GM12878 (cell line): ENCODE measurements at regions not wholly inside any gene's neighbourhood (a gene's known extent, or its start where the extent isn't known, plus 50 kb on each side); places are given as distances from the start of the nearest gene placed in this dataset.

Source experiments
- ATAC-seq: fragments of 200-7000 bp; cut with Tn5 transposase; 3 replicates; pipeline ENCODE4 v1.9.1; 2020; ENCODE audit warnings: mild to moderate bottlenecking, moderate library complexity
- BruUV-seq: library from RNA; stranded (reverse); fragments of 400-500 nt; replicated peaks from 2 replicates; lab custom pipeline; 2021; lab: Mats Ljungman, UMichigan
- CTCF ChIA-PET: fragments of 300-600 bp; sonication (Branson Sonifier 250); formaldehyde crosslinking; extraction: SDS; loops from one replicate; lab custom pipeline; 2021; ENCODE audit warnings: inconsistent platforms; lab: Yijun Ruan, JAX
- POLR2A ChIA-PET: fragments of 350-600 bp; formaldehyde crosslinking; extraction: SDS; loops from one replicate; lab custom pipeline; 2021; ENCODE audit warnings: inconsistent platforms; lab: Charles Lee
- RAD21 ChIA-PET: fragments of 300-600 bp; sonication (Branson Sonifier 250); formaldehyde crosslinking; loops from one replicate; lab custom pipeline; 2023; ENCODE audit warnings: antibody characterized with exemption; ENCODE audit not compliant: unreplicated experiment; lab: Charles Lee
- SMC1A ChIA-PET: fragments of 300-600 bp; sonication (Branson Sonifier 250); formaldehyde crosslinking; loops from one replicate; lab custom pipeline; 2023; ENCODE audit not compliant: unreplicated experiment, uncharacterized antibody; lab: Charles Lee
- DNase-seq: peaks from one replicate; pipeline ENCODE4 v3.0.0-alpha.2; 2011; ENCODE audit warnings: low read depth, low spot score
- FAIRE-seq: peaks from 3 replicates; lab custom pipeline; 2011; peaks lifted over from hg19 to GRCh38; lab: Jason Lieb, UNC
- H2AFZ ChIP-seq: 2 replicates; pipeline ENCODE4 v1.6.0; 2011; ENCODE audit warnings: low read depth, low read length, control low read depth; ENCODE audit not compliant: control insufficient read depth
- H3K27ac ChIP-seq: 2 replicates; pipeline ENCODE4 v1.5.1; 2011; ENCODE audit warnings: control low read depth; ENCODE audit not compliant: control insufficient read depth, insufficient read depth
- H3K27me3 ChIP-seq, 2 experiments: replicated peaks in 1 of 2; 2 replicates each; pipeline versions ENCODE4 v1.6.0 to v1.6.1; 2011; ENCODE audit warnings: low read length in 1 of 2; ENCODE audit not compliant: control insufficient read depth in 2 of 2, insufficient read depth in 2 of 2
- H3K36me3 ChIP-seq, 2 experiments: 2 replicates each; pipeline ENCODE4 v1.5.1; 2011; ENCODE audit warnings: low read length in 1 of 2; ENCODE audit not compliant: control insufficient read depth in 2 of 2, insufficient read depth in 2 of 2
- H3K4me1 ChIP-seq: 2 replicates; pipeline ENCODE4 v1.6.1; 2011; ENCODE audit warnings: mild to moderate bottlenecking, low read length, moderate library complexity, mixed read lengths; ENCODE audit not compliant: control insufficient read depth, insufficient read depth
- H3K4me2 ChIP-seq: 2 replicates; pipeline ENCODE4 v1.6.0; 2011; ENCODE audit warnings: control low read depth; ENCODE audit not compliant: control insufficient read depth, insufficient read depth
- H3K4me3 ChIP-seq: fragments of 200-600 bp; sonication (generic); 2 replicates; pipeline ENCODE4 v1.5.1; 2016
- H3K79me2 ChIP-seq: 2 replicates; pipeline ENCODE4 v1.6.0; 2011; ENCODE audit warnings: low read length; ENCODE audit not compliant: control insufficient read depth, insufficient read depth
- H3K9ac ChIP-seq: 2 replicates; pipeline ENCODE4 v1.8.0; 2011; ENCODE audit warnings: low read length, control low read depth, mixed read lengths; ENCODE audit not compliant: control insufficient read depth, insufficient read depth
- H3K9me3 ChIP-seq: replicated peaks from 3 replicates; pipeline ENCODE4 v1.5.1; 2011; ENCODE audit warnings: mild to moderate bottlenecking, low read length; ENCODE audit not compliant: control insufficient read depth, insufficient read depth
- H4K20me1 ChIP-seq: 2 replicates; pipeline ENCODE4 v1.6.0; 2011; ENCODE audit not compliant: control insufficient read depth, insufficient read depth
- BRCA1 ChIP-seq: IDR thresholded peaks from 2 replicates; pipeline ENCODE4 v1.6.1; 2011; ENCODE audit warnings: low read depth, low read length, improper control_type of control experiment
- CBX3 ChIP-seq: fragments of 200-600 bp; sonication (generic); IDR thresholded peaks from 2 replicates; pipeline ENCODE4 v1.6.1; 2016; ENCODE audit warnings: low read depth, borderline replicate concordance
- DPF2 ChIP-seq: fragments of 450-650 bp; IDR thresholded peaks from 2 replicates; pipeline ENCODE4 v1.6.1; 2017; ENCODE audit warnings: mild to moderate bottlenecking
- FOS ChIP-seq: IDR thresholded peaks from 3 replicates; pipeline ENCODE4 v1.6.1; 2011; ENCODE audit warnings: borderline replicate concordance; ENCODE audit not compliant: insufficient read length; ENCODE audit errors: extremely low read depth
- GABPA ChIP-seq: IDR thresholded peaks from 2 replicates; pipeline ENCODE4 v1.6.1; 2014; ENCODE audit warnings: antibody characterized with exemption, low read depth, mild to moderate bottlenecking, inconsistent platforms
- NFYB ChIP-seq: IDR thresholded peaks from 2 replicates; pipeline ENCODE4 v1.6.1; 2011; ENCODE audit warnings: low read depth, mild to moderate bottlenecking, low read length, improper control_type of control experiment, moderate library complexity; ENCODE audit not compliant: insufficient read depth
- NKRF ChIP-seq: fragments of 450-650 bp; conservative IDR thresholded peaks from 2 replicates; pipeline ENCODE4 v1.6.1; 2017; ENCODE audit warnings: mild to moderate bottlenecking, moderate library complexity
- PML ChIP-seq: IDR thresholded peaks from 2 replicates; pipeline ENCODE4 v1.6.1; 2012; ENCODE audit warnings: low read length, inconsistent platforms
- RFX5 ChIP-seq: IDR thresholded peaks from 2 replicates; pipeline ENCODE4 v1.6.1; 2011; ENCODE audit warnings: low read depth, low read length, improper control_type of control experiment
- TCF7 ChIP-seq: IDR thresholded peaks from 2 replicates; pipeline ENCODE4 v1.6.1; 2014; ENCODE audit warnings: antibody characterized with exemption, borderline replicate concordance
- WGBS: methylation state at CpG from one replicate; pipeline ENCODE4 v1.1.6; 2016; ENCODE audit warnings: low lambda C conversion rate; ENCODE audit not compliant: insufficient replicate concordance, insufficient coverage; ENCODE audit errors: missing lambda C conversion rate; 5-methylcytosine and 5-hydroxymethylcytosine counted together
- in situ Hi-C: fragments of 300-500 bp; cut with MboI; formaldehyde crosslinking; loops from 9 replicates; pipeline ENCODE4 v1.14.3; 2018; ENCODE audit warnings: mixed read lengths
- intact Hi-C: fragments of 100-400 bp; cut with micrococcal nuclease; formaldehyde crosslinking; loops from one replicate; pipeline ENCODE4 v1.14.2; 2022; ENCODE audit not compliant: unreplicated experiment
- TF ChIP-seq, protein P1 (sequence below): fragments of 450-650 bp; IDR thresholded peaks from 2 replicates; pipeline ENCODE4 v1.6.1; 2017; ENCODE audit warnings: mild to moderate bottlenecking, low read depth, inconsistent platforms; ENCODE audit not compliant: poor library complexity, severe bottlenecking
- TF ChIP-seq, protein P2 (sequence below): fragments of 450-650 bp; formaldehyde crosslinking; IDR thresholded peaks from 2 replicates; pipeline ENCODE4 v1.4.0; 2020; ENCODE audit warnings: mild to moderate bottlenecking, moderate library complexity
- TF ChIP-seq, protein P3 (sequence below): IDR thresholded peaks from 2 replicates; pipeline ENCODE4 v1.6.1; 2012; ENCODE audit warnings: low read depth, low read length, improper control_type of control experiment

DNA sequence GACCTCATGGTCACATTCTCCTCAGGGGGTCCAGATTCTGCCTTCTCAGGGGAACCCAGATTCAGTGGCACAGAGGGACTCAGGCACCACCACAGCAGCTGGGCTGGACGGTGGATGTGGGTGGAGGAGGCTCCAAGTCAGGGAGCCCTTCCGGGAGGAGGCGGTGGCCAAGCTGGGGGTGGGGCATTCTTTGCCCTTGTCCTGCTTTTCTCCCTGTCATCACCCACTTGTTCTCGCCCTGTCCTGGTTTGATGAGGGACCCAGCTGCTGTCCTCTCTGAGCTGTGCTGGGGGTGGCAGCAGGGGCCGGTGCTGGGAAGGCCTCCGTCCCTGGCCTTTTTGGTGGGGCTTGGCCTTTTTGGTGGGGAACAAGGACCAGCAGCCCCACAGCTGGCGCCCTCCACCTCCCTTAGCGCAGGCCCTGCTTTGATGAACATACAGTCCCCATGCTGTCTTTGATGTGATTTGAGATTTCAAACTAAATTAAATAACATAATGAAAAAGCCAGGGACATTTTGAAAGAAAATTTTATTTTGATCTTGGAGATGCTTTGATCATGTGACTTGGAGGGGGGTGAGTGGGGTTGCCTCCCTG is 1168.2 kb downstream of the BRD1 start:
- ChIA-PET RAD21 (no interaction called here), SMC1A (no interaction called here), CTCF (no interaction called here), POLR2A (no interaction called here)
- Histone ChIP-seq H3K4me1 (no peaks in the 10 kb centered on the region), H3K4me2 (no peak overlapping the region), H3K27me3 (no peaks in the 10 kb centered on the region), H3K27ac (no peak overlapping the region), H2AFZ (no peak overlapping the region), H3K36me3 (no peaks in the 10 kb centered on the region), H3K4me3 (no peak overlapping the region), H4K20me1 (no peaks in the 10 kb centered on the region), H3K79me2 (no peaks in the 10 kb centered on the region), H3K9me3 (peaks cover 2% of the 10 kb centered on the region; the same call in 2 of the 3 replicates), H3K9ac (no peak overlapping the region)
- WGBS: 51% methylated on average over 8 of the region's 8 CpGs
- in situ Hi-C loops (no loop called here), intact Hi-C loops (no loop called here)
- no TSS peak for BruUV-seq
- no peak for DNase-seq
- no peak for FAIRE-seq
- ATAC-seq: no peak
- TF ChIP-seq RFX5: no peak
- TF ChIP-seq, protein P1, sequence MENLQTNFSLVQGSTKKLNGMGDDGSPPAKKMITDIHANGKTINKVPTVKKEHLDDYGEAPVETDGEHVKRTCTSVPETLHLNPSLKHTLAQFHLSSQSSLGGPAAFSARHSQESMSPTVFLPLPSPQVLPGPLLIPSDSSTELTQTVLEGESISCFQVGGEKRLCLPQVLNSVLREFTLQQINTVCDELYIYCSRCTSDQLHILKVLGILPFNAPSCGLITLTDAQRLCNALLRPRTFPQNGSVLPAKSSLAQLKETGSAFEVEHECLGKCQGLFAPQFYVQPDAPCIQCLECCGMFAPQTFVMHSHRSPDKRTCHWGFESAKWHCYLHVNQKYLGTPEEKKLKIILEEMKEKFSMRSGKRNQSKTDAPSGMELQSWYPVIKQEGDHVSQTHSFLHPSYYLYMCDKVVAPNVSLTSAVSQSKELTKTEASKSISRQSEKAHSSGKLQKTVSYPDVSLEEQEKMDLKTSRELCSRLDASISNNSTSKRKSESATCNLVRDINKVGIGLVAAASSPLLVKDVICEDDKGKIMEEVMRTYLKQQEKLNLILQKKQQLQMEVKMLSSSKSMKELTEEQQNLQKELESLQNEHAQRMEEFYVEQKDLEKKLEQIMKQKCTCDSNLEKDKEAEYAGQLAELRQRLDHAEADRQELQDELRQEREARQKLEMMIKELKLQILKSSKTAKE: no peak
- no peak for TF ChIP-seq TCF7
- TF ChIP-seq, protein P2, sequence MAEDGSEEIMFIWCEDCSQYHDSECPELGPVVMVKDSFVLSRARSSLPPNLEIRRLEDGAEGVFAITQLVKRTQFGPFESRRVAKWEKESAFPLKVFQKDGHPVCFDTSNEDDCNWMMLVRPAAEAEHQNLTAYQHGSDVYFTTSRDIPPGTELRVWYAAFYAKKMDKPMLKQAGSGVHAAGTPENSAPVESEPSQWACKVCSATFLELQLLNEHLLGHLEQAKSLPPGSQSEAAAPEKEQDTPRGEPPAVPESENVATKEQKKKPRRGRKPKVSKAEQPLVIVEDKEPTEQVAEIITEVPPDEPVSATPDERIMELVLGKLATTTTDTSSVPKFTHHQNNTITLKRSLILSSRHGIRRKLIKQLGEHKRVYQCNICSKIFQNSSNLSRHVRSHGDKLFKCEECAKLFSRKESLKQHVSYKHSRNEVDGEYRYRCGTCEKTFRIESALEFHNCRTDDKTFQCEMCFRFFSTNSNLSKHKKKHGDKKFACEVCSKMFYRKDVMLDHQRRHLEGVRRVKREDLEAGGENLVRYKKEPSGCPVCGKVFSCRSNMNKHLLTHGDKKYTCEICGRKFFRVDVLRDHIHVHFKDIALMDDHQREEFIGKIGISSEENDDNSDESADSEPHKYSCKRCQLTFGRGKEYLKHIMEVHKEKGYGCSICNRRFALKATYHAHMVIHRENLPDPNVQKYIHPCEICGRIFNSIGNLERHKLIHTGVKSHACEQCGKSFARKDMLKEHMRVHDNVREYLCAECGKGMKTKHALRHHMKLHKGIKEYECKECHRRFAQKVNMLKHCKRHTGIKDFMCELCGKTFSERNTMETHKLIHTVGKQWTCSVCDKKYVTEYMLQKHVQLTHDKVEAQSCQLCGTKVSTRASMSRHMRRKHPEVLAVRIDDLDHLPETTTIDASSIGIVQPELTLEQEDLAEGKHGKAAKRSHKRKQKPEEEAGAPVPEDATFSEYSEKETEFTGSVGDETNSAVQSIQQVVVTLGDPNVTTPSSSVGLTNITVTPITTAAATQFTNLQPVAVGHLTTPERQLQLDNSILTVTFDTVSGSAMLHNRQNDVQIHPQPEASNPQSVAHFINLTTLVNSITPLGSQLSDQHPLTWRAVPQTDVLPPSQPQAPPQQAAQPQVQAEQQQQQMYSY: no peak
- TF ChIP-seq BRCA1: no peak
- TF ChIP-seq CBX3: no peak
- TF ChIP-seq NFYB: no peak
- TF ChIP-seq, protein P3, sequence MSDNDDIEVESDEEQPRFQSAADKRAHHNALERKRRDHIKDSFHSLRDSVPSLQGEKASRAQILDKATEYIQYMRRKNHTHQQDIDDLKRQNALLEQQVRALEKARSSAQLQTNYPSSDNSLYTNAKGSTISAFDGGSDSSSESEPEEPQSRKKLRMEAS: no peak
- no peak for TF ChIP-seq NKRF
- TF ChIP-seq PML: no peak
- TF ChIP-seq FOS: no peak
- no peak for TF ChIP-seq GABPA
- no peak for TF ChIP-seq DPF2
